Activated CD4-positive, alpha-beta T cell treated with anti-CD3 and anti-CD28 coated beads, Interleukin-2, amount 50 U/mL, for 16 hours (primary cell): ENCODE measurements at regions not wholly inside any gene's neighbourhood (a gene's known extent, or its start where the extent isn't known, plus 50 kb on each side); places are given as distances from the start of the nearest gene placed in this dataset.

Source experiments
- DNase-seq: peaks from one replicate; pipeline ENCODE4 v3.0.0-alpha.2; 2020

DNA sequence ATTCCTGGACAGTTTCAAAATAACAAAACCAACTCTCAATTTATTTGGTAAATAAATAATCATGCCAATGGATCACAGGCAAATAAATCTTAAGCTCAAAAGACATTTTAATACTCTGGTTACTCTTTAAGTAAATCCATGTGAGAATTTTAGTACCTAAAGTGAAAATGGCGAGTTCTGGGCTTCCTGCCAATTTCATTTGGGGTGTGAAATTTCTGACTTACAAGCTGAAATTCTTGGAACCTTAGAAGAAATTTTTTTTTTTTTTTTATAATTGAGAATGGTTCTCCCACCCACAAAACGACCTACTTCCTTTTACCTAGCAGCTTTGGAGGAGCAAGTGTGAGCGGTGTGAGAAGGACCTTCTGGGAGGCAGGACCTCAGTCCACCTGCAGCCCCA lies 354.5 kb upstream of the NBEA start:
- DNase-seq: no peak

DNA sequence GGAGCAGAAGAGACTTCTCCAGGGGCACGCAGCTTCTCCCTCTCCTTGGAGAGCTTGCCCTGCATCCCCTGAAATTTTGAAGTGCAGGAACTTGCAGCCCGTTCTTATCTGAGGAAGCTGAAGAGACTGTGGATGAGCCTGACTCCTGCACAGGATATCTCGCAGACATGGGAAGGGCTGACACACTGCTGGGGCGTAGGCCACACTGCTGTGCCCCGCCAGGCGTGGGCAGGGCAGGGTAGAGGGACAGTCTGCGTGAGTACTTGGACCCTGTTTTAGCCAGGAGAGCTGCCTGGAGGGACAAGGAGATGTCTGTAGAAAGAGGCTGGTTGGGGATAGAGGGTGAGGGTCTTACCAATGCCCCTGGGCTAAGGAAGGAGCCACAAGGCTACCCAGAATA lies 353.7 kb upstream of the NBEA start:
- DNase-seq: no peak

DNA sequence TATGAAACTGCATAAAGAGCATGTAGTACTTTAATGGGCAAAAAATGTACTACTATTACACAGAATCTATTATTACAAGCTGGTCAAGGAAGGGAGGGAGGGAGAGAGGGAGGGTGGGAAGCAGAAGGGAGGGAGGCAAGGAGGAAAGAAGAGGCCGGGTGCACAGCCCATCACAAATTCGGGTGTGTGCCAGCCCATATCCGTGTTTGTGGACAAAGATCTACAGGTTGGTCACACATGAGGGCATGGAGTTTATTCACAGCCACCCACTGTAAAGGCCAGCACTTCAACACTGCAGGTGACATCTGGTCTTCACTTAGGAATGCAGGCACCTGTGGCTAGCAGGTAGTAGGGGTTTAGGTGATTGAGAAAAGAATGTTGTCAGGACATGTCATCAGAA lies 352.5 kb upstream of the NBEA start:
- no peak for DNase-seq

DNA sequence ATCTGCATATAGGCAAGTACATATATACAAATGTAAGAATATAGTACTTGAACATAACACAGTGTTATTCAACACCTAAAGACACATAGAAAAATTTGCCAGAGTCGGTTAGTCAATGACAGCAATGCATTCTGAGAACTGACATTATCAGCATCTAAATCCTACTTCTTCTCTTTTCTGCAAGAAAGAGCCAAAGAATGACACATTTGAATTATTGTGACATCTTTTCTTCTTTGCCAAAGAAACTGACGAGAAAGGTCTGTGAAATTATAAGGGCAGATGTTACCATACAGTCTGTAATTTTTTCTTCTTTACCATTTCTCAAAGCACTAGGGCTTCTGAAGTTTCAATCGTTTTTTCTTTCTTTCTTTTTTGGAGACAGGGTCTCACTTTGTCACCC lies 350.9 kb upstream of the NBEA start:
- no peak for DNase-seq

DNA sequence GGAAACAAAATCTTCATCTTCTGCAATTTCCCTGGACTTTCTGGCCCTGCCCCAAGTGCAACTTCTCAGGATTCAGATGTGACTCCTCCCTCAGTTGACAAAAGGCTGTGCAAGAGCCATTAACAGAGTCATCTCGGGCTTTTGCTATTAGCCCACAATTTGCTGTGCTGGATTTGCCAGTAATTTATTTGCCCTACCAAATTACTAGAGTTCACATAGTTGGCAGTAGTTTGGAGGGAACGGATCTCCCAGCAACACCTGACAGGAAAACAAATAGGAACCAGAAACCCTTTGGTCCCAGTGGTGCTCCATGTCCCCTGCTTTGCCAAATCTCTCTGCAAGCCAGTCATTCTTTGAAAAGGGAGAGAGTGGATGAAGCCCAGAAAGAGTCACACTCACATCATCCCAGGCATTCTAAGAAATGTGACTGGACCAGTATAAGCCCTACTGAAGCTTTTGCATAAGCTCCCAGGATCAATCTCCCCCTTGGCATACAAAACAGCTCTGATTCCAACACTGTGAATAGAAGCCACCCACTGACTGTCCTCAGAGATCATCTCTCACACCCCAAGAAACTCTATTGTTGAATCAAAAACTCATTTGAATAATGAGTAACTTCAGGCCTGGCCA lies 350.1 kb upstream of the NBEA start:
- no peak for DNase-seq

DNA sequence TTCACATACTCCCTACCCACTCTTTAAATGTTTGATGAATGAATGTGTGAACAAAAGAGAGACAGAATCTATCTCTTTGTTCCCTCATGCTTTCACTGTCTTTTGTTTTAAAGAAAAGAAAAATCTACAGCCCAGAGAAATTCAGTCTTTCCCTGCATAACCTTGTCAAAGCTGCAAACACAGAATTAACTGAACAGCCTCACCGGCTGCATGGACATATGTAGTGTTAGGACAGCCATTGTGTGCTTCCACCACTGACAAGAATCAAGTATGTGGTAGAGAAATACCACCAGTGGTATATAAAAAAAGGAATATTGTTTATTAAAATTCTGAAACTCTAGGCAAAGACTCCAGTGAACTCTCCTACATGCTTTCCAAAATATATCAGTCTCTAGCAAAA lies 348.4 kb upstream of the NBEA start:
- DNase-seq: no peak

DNA sequence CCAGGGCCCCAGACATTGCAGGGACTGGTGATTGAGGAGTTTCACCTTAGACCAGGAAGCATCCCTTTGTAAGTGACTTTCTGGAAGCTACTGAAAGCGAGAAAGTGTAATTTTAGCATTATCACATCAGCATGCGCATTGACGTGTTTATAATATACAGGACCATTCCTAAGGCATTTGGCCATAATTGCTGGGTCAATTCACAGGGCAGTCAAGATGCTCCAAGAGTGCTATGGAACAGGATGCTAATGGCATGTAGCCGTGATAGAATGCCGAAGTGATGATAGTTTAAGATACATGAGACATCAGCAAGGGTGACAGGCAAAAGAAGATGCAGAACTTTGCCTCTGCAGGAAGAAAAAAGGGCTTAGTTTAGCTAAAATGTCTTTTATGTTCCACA lies 347.6 kb upstream of the NBEA start:
- DNase-seq: no peak

DNA sequence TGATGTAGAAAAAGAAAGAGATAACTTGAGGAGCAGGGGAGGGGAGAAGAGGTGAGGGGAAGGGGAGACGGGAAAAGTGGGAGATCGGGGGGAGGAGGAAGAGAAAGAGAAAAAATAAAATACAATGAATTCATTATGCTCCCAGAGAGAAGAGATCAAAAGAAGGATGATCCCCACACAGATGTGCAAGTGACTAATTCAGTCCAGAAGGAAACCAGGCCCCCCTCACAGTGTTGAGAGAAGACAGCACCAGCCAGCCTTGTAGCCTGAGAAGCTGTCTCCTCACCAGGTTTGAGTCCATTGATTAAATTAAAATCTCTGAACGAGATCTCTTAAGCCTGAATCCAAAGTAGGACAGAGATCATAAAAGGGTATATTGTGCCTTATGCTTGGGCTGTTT lies 333.7 kb upstream of the NBEA start:
- DNase-seq: no peak

DNA sequence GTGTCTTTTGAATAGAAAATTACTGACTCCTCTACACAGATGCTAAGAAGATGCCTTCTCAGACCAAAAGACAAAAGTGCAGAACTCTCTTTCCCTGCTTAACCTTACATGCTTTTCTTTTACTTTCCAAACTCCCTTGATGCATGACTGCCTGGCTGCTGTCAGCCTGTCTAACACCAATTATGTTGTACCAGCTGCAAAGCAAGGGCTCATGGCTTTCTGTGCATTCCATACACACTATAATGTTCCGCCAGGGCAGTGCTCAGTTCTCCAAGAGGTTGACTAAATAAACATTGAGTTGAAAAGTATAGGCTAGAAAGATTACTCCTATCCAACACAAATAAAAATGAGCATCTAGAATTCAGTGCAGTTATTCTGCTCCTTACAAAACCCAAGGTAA lies 330.4 kb upstream of the NBEA start:
- DNase-seq: no peak

DNA sequence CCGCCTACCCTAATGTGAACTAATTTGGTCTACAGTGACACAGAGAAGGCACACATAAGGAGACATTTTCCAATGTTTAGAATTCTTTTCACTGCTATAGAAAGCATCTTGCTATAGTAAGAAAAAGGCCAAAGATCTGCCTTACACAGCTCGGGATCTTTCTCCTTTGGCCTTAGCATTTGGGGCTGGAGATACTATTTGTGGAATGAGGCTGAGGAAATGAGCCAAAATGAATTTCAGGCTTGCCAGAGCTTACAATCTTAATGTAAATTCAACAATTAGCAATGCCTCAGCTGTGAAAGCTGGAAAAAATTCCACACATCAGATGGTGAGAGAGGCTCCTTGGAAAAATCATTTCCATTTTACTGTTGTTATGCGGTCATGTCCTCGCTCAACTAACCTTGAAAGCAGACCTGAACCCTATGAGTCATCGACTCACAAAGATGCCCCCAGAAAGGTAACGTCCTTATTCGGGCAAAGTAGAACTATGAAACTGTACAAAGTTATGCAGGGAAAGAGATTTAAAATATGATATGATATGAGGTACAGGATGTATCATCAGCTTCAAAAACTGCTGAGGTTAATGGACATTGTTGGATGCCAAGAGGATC lies 324.5 kb upstream of the NBEA start:
- DNase-seq: no peak

DNA sequence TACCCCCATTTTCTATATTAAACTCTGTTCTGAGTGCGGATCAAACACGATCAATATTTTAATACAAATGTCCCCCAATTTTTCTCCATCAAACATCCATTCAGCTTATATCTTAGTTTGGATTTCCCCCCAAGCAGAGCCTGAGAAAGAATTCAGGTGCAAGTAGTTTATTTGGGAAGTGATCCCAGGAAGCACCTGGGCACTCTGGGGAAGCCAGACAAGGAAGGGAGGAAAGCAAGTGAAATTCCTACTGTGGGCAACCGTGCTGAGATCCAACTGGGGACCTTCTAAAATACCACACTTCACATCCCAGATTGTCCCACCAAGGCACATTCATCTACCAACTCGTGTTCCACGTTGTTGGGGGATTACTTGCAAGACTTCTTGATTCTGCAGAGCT lies 323.4 kb upstream of the NBEA start:
- no peak for DNase-seq

DNA sequence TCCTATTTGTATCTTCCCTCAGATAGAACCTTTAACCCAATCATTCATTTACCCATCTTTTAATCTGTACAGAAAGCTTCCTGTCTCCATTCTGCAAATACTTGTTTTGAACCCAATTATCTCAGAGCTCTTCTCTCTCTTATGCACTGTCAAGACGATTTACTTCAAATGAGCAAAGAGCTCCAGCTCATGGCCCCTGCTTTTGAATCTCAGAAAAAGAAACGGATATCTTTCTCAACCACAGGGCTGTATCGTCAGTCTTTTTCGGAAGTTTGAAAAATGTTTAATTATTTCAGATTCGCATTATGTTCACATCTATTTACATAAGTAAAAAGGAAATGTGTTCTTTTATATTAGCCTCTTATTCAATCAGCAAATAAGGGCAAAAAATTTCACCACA lies 322.7 kb upstream of the NBEA start:
- no peak for DNase-seq

DNA sequence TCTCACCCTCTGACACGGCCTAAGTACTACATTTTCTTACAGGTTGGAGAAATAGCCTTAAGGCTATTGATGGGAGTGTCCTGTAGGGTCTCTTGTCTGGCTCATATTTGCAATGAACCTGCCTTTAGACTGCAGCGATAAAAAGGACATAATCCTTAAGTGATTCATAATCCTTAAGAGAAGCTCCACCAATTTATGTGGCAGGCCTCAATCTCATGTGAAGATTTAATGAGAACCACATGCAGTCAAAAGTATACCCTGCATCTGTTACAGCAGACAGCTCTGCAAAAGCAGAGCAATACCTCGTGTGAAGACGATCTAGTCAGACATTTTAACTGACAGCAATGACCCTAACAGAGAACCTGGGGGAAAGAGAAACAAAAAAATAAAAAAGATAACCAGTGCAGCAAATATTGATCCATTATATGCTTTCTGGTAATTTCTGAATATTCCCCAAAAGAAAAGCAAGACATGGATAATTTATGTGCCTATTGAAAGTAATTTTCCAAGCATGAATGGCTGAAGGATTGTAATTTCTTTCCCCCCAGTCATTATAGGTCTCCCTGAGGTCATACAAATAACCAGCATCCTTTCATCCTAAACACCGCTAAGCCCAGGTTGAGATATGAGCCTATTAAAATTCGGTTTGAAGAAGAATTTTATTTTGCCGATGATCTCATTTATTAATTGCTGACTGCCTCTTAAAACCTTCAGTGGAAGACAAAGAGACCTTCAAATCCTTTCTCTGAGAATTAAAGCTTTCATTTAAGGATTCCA lies 321.8 kb upstream of the NBEA start:
- no peak for DNase-seq

DNA sequence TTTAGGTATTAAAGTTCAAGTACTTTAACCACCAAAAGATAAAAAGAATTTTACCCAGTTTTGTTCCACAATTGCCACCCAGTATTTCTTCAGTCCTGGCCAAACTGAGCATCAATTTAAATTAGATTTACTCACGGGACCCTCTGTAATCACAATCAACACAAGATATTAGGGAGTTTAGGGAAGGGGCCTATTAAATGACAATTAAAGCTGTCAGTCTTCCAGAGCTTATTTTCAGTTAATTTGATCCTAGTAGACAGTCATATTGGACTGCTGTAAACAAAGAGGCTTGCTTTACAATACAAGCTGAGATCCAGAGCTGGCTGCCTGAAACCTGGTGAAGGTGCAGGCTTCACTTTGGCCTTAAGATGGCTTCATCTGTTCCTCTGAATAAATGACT lies 321.2 kb upstream of the NBEA start:
- no peak for DNase-seq

DNA sequence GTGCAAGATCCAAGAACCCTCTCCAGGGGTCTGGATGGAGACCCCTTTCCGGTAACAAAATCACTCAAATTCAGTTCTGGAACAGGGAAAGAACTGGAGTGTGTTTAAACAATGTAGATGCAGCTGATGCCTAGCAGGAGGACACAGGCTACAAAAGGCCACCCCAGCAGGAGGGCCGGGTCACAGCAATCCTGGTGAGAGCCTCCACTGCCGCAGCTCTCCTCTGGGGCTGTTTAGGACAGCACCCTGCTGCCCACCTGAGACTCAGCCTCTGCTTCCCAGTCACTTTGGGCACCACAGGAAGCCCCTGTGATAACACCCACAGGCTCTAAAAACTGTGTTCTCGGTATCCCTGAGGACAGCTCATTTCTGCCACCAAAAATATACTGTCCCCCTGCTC lies 318.7 kb upstream of the NBEA start:
- DNase-seq: no peak

DNA sequence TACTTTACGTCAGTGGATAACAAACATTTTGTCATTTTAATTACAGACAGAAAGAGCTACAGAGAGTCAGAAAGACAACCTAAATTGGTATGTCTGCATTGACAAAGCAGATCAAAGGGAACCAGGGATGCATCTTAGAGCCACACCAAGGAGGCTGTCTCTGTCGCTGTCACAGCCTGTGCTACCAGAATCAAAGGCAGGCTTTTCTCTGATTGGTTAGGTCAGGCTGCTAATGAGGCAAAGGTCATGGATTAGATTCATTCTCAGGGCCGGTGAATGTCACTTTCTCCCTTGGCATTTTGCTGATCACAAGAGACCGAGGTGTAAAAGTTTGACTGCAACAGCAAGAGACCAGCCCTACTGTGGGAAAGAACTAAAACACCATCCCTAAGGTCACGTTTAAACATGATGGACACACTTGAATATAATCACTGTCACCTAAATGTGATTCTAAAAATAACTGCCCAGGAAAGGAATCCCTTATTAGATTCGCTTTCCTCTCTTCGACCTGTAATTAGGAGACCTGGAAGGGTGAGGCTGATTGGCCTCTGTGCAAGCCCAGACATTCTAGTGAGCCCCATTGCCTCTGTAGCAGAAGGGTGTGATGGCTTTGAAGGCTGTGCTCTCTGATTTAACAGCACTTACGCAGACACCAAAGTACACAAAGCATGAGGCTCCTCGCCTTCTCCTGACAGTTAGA lies 314.4 kb upstream of the NBEA start:
- no peak for DNase-seq

DNA sequence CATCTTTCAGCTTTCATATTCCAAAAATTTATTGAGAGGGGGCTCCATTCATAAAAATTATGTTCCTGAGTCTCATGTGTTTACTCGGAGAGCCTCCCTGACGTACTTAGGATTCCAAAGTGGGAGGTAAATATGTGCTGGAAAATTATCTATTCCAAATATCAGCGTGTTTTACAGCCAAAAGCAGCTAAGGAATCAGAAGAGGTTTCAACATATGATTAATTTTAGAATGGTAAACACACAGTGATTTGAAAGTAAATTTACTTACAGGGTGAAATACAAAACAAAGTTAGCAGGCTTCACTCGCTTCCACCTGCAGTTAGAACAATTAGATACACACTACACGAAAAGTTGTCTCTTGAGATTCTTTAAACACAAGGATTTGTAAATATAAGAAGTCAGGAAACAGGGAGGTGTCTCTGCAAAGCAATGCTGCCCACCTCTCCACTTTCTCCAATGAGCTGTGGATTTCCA lies 313.8 kb upstream of the NBEA start:
- no peak for DNase-seq

DNA sequence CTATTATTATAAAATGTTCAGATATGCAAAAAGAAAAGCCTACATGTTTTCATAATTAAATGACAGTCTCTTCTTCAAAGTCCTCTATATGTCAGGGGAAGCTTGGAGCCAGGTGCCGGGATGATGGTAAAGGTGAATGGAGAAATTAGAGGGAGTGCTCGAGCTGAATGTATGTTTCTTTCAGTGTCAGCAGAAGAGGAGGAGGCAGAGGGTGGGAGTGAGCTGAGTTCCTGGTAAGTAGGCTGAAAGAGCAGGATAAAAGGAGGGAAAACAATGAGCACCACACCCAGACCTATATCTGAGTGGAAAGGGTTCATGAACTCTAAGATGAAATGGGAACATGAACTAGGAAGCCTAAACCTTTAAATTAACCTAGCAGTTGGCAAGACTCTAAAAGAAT lies 307.6 kb upstream of the NBEA start:
- DNase-seq: no peak

DNA sequence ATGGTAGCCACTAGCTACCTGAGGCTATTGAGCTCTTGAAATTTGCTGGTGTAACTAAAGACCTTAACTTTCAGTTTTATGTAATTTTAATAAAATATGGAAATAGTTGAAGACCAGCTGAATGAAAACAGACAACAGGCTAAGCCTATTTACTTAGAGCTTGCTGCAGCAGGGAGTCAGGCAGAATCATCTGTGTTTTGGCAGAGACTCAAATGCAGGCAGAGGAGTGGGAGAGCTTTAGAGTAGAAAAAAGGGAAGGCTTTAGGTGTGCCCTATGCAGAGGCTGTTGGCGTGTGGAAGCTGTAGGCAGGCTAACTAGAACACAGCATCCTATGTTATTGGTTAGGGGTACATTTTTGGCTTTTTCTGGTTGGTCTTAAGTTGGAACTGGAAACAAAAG lies 304.9 kb upstream of the NBEA start:
- no peak for DNase-seq

DNA sequence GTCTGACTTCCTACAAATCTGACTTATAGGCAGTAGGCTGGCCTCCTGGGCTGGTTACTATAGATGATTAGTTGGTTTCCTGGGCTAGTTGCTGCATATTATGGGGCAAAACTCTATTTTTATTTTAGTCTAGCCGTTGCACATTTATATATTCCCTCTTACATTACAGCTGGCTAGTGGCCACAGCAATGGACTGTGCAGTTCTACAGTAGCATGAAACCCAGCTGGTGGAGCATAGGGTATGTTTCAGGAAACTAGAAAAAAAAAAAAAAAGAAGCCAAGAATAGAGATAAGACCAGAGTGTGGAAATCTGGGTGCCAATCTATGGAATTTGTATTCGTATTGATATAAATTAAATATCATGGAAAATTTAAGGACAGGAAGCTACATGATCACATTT lies 304.4 kb upstream of the NBEA start:
- no peak for DNase-seq

DNA sequence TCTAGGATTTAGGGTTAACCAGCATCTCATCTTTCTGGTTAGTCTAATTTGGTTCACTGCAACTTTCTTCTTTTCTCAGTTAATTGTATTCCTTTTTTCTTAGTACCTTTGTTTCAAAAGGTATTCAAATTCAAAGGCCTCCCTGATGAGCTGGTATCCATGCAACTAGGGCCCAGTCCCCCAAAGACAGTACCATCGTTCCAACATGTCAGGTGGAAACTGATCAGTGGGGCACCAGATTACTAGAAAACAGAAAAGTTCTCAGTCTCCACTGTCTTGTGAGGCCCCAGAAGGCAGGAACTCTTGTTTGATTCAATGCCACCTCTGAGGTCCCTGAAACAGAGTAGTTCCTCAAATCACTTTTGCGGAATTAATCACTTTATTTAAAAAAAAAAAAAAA lies 303.2 kb upstream of the NBEA start:
- no peak for DNase-seq

DNA sequence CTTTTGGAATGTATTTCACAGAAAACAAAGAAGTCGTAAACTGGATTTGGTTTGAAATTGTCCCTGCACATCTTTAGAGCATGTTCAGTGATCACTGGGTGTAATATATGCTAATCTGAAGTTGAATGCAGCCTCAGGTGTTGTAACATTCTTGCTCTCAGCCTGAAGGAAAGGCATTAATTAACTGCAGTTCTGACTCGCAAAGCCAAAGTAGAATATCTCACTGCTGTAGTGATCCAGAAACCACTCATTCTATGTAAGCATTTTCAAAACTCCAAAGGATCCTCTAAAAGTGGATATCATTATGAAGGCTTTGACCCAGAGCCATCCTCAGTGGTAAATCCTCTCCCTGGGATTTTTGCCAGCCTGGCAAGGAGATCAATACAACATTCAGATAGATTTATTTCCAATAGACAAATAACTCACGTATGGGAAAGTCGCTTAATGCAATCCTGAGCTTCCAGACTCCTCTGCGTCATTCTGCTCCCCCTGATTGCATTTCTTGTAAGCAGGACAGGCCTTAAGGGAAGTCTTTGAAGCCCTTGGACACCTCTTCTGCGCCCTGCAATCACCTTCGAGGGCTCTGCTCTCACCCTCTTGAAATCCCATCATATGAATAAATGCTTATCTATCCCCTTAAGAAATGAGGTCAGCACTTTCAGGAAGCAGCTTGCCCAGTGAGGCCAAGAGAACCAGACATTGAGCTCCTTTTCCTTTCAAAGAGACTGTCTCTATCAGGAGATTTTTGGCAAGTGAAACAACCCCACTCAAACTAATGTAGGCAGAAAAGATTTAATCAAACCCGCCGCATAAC lies 301.7 kb upstream of the NBEA start:
- DNase-seq: no peak

DNA sequence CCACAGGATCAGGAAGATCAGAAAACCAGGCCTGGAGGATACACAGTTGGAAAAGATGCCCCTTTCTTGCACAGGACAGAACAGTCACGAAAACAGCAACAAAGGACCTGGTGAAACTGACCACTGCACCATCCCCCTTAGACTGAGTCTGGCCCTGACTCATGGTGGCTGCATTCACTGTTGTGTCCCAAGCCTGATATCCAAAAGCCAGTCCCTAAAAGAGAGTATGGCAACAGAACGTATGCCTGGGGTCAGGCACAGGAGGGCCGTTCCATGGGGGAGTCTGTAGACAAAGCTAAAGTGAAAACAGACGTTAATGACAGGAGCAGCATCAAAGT lies 301.1 kb upstream of the NBEA start:
- DNase-seq: no peak
